GM21423 (cell line): ENCODE measurements at regions not wholly inside any gene's neighbourhood (a gene's known extent, or its start where the extent isn't known, plus 50 kb on each side); places are given as distances from the start of the nearest gene placed in this dataset.

Experiments used
- ATAC-seq: cut with Tn5 transposase; IDR thresholded peaks from one replicate; pipeline ENCODE4 v1.9.1; 2021; ENCODE audit warnings: mild to moderate bottlenecking, moderate library complexity; ENCODE audit not compliant: unreplicated experiment

DNA sequence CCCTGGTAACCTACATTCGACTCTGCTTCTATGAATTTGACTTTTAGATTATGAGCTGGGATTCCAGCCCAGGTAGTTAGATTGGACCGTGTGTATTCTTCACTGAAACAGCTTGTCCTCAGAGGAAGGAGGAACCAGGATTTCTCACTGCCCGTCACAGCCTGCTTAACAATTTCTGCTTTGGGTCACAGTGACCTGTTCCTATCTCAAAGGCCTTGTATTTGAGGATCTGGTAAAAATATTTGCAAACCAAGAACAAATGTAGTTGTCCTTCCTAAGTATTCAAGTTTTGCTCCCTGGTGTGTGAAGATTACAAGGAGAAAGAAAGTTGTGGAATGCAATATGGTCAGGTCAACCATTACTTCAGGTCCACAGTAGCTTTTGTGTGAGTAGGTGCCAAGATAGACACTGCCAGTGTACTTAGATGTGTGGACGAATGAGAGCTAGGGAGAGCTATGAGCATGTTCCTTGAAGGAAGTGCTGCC, 55.1 kb downstream of the KIF4B start:
- no peak for ATAC-seq

DNA sequence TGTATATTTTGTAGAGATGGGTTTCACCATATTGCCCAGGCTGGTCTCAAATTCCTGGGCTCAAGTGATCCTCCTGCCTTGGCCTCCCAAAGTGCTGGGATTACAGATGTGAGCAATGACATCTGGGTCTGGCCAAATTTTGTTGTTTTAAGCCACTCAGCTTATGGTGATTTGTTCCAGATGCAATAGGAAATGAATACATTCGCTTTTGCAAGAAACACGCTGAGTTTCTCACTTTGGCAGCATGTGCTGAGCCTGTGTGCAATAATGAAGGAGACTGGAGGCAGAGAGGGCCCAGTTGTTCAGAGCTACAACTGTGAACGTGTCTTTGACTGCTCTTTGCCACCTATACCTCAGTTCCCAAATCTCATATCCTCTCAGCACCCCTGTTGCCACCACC, 56.4 kb downstream of the KIF4B start:
- ATAC-seq, result no peak

DNA sequence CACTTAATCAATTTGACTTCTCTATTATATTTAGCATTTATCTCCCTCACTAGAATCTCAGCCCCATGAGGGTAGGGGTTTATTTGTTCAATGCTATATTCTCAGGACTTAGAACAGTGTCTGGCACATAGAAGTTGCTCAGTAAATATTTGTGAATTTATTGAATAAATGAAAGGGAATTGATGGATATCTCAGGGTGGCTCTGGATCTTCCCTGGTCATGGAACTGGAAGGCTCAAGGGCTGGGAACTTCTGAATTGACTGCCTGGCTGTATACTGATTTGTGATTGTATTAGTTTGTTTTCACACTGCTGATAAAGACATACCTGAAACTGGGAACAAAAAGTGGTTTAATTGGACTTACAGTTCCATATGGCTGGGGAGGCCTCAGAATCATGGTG, 57.2 kb downstream of the KIF4B start:
- ATAC-seq, result no peak

DNA sequence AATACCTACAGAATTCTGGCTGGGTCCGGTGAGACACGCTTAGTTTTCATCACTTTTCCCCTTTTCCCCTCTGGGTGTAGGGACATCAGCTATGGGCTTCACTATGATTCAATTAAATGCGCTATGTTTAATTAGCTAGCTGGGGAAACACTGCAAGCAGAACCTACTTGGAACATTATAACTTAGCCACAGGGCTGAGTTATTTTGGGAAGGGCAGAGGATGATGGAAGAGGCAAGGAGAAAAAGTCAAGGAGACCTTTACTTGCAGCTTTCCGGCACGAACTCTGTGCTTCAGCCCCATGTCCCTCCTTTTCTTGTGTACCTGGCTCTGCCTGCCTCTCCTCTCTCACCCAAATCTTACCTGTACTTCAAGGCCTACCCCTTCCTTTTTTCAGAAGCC, 62.8 kb downstream of the KIF4B start:
- ATAC-seq, result no peak

DNA sequence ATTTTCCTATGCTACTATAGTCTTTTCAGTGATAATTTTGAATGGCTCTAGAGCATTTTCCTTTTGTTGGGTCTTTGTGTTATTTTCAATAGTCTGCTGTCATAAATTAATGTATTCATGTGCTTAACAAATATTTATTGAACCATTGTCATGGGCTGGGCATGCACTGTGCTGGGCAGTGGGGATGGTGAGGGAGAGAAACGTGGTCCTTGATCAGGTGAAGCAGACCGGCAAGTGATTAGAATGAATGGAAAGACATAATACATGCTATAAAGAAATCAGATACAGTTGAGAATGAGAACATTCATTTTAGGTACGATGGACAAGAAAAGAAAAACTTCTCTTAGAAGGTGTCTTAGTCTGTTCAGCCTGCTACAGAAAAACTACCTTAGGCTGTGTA, 66.1 kb downstream of the KIF4B start:
- ATAC-seq, result no peak

DNA sequence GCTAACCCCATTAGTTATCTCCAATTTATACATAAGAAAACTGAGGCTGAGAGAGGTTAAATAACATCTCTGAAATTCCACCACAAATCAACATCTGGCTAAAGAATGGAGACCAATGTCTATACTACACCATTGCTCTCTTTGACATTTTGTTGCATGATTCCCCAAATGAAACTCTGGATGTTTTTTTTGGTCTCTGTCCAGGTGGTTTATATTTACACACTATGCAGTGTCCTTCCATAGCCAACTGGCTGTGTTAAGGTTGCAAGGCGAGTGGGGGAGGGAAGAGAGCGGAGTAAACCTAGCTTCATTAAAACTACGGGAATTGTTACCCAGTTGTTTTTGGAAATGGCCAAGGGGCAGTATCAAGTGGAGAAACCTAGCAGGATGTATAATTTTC, 67.2 kb downstream of the KIF4B start:
- no peak for ATAC-seq

DNA sequence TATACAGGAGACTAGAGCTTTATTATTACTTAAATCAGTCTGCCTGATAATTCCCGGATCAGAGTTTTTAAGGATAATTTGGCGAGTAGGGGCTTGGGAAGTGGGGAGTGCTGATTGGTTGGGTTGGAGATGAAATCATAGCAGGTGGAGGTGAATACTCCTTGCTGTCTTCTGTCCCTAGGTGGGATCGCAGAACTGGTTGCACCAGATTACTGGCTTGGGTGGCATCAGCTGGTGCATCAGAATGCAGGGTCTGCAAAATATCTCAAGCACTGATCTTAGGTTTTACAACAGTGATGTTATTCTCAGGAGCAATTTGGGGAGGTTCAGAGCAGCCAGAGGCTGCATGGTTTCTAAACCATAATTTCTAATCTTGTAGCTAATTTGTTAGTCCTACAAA, 68.1 kb downstream of the KIF4B start:
- no peak for ATAC-seq

DNA sequence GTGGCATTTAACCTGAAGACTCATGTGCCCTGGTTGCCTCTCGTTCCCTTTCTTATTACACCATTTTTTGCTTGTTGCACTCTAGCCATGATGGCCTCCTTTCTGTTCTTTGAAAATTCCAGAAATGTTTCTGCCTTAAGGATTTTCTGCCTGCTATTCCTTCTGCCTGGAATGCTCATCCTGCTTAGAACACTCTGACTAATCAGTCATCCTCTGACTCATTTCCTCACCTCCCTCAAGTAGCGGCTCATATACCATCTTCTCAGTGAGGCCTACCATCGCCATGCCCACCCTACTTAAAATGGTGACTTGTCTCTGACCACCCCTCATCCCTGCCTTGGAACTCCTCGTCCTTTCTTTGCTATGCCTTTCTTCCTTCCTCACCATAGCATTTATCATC, 68.8 kb downstream of the KIF4B start:
- no peak for ATAC-seq

- ATAC-seq, result no peak
Observed at GRCh38 chr5:155085282-155085989, 71.9 kb downstream of the KIF4B start.

- ATAC-seq, result no peak
Observed at GRCh38 chr5:155087036-155087435, 73.5 kb downstream of the KIF4B start.

- no peak for ATAC-seq
Observed at GRCh38 chr5:155088811-155089210, 75.3 kb downstream of the KIF4B start.

DNA sequence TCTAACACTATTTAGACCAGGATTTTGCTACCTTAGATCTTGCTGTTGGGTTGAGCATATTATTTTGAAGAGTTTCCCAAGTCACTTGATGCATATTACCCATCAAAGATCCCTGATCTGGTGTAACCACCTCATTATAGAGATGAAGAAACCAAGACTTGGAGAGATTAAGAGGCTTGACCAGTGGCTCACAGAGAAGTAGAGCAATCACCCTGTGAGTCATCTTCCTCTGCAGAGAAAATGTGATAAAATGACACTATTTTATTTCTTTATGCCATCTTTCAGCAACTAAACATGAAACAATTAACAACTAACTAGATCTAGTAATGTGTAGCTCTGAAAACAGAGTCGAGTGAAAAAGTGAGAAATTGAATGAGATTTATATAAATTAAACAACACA, 76.1 kb downstream of the KIF4B start:
- no peak for ATAC-seq

DNA sequence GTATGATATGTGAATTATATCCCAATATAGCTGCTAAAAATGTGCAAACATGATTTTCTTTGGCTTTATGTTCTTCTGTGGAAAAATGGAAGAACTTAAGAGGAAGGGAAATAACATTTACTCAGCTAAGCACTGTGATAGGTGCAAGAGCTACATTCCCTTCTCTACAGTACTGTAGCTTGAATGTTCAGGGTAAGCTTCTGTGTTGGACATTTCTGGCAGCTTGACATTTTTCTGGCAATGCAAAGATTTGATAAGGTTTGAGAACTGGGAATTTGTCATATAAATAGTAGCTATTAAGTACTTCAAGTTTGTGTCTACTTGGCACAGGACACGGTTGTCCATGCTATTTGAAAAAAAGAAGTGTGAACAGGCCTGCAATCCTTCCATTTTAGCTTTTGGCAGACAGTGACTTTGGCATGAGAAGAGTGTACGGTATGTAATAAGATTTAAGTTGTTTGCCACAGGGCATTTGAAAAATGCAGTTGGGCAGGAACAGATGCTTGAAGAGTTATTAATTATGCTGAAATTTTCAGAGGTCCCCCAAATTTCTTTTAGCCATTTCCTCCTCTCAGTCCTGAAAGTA, 77.6 kb downstream of the KIF4B start:
- no peak for ATAC-seq

DNA sequence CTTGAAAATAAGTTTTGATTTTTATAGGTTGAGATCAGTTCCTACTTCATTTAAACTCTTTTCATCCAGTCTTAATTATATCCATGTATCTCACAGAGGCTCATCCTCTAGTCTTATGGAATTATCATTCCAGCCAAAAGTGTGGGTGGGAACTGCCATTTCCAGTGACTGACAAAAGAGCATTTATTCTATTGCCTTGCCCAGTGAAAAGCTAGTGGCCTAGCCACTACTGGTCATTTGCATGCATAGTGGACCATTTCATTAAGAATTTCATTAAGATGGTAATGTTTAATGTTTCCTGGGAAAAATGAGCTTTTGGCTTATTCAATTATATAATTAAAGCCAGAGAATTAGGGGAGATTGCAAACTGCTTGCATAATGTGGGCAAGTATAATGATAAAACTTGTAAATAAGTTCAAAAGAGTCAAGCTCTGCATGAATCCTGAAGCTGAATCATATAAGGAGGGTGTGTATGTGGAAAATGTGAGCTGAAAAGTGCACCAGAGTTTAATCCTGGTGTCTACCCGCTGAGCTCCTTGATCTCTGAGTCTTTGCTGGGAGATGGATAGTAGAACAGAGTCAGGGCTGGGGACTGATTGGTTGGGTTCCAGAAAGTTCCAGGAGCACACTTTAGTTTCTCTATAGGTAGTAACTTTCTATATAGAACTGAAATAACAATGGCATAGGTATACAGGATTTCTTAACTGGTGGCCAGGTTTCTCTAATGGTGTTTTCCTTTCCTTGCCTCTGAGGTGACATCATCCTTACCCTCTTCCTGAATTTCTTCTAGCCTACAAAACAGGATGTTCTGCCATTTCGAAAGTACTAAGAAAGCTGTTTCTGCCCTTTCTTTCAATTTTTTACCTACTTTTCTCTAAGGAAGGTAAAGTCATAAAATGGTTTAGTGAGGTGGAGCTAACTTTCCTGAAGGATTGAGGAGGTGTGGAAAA, 78.5 kb downstream of the KIF4B start:
- ATAC-seq, result no peak

DNA sequence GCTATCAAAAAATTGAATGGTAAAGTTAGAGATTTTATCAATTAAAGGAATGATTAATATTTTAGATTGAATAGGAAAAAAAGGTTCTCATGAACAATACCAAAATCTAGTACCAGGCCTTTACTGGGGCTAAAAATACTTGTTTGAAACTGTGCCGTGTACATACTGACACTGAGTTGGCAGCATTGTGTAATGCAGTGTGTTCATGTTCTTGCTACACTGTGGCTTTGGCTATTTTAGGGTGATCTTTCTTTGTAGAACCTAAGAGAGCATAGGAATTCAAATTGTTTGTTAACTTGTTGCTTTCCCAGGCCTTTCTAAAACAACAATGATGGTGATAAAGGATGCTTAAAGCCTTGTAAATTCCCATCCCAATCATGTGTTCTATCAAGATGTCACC, 80.9 kb downstream of the KIF4B start:
- no peak for ATAC-seq

DNA sequence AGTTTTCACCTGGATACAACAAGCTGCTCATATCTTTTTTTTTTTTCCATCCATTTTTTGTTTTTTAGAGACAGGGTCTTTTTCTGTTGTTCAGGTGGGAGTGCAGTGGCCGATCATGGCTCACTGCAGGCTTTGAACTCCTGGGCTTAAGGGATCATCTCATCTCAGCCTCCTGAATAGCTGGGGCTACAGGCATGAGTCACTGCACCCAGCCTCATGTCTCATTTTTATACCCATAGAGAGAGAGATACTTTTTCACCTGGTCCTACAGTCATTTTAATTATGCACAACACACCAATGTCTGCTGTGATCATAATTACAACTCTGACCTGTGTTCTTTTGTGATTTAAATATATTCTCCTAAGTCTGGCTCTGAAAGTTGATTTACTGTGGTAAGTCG, 84.4 kb downstream of the KIF4B start:
- ATAC-seq, result no peak

DNA sequence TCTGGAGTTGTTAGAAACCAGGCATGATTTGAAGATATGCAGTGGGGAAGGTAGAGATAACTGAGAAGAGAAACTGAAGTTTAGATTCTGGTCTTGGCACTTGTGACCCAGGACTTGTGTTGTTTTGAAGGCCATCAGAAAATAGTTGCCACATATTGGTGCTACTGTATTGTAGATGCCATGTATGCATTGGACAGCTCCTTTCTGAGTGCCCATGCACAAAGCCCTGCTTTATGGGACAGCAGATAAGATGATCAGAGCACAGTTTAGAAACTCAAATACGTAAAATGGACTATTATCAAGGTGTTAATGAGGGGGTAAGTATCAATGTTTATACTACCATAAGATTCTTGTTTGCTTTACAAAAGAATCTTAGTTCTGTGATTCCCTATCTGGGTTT, 84.9 kb downstream of the KIF4B start:
- ATAC-seq, result no peak

- ATAC-seq, result no peak
Observed at GRCh38 chr5:155101697-155102096, 88.1 kb downstream of the KIF4B start.

- ATAC-seq, result no peak
Observed at GRCh38 chr5:155103146-155103545, 89.6 kb downstream of the KIF4B start.

GRCh38 chr5:155104441-155104840, 90.9 kb downstream of the KIF4B start:
- ATAC-seq, result no peak

DNA sequence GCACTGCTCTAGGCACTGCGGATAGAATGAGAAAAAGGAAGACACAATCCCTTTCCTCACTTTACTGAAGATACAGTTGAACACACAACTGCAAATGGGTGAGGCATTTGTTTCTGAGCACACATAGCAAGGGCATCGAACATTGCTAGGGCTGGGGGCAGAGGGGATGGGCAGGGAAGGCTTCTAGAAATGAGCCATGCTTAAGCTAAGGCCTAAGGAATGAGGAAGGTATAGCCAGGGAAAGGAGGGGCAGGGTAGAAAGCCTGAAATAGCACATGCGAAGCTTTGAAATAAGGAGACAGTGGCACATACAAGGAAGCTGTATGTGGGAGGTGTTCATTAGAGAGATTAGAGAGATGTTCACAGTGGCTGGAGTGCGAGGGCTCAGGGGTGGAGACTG, 92.7 kb downstream of the KIF4B start:
- ATAC-seq, result no peak

DNA sequence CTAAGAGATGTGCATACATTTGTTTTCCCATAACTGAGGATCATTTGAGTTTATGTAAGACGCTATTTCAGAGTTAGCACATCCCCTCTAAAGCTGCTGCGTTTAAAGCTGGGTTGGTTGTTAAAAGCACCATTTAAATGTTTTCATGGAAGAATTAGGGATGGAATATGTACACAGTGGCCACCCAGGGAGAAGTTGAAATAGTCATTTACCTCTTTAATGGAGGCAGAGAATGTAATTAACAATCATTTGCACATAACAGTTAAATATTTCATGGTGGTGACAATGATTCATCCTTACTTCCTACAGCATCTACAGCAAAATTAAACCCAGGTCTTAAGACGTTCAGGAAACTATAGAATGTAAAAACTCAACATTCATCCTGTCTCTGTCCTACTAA, 100.3 kb downstream of the KIF4B start:
- ATAC-seq, result no peak
